ENCODE measurements at regions not wholly inside any gene's neighbourhood (a gene's known extent, or its start where the extent isn't known, plus 50 kb on each side); places are given as distances from the start of the nearest gene placed in this dataset.
A peak's percentile ranks its signal among the peaks of the same experiment; 100 is the strongest.
"Not testable (repeated sequence)": the region's sequence is repeated elsewhere in the genome, so short reads cannot be mapped to it uniquely, and the experiment has no call there.

DNA sequence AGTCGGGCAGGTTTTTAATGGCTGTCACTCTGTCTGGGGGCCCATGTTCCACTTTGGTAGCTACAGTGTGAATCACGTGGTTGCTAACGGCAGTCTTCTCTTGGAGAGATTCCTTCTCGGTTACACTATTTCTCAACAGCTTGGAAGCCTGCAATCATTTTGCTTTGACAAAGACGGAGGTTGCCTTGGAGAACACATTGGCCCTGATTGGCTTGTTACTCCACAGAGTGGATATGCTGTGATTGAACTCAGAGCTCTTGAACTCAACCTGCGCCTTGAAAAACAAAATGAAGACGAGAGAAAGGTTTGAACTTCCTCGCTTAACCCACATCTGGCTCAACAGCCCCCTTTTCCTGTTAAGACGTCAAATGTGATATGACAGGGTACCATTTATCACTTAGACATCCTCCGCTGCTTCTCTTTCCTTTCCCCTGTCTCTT, 218.9 kb downstream of the MAF start:
- TF ChIP-seq EP300 (IDR thresholded peaks at IDR 0.05): no peak
- Histone ChIP-seq H3K36me3 (no peaks in the 10 kb centered on the region), H3K27ac (no peak overlapping the region), H3K27me3 (no peaks in the 10 kb centered on the region), H3K4me1 (peaks cover 0 to 5% (median 0%) of the 10 kb centered on the region in 4 donors), H3K9me3 (peaks cover 0 to 7% (median 0%) of the 10 kb centered on the region in 4 donors), H3K4me3 (no peak overlapping the region)
- WGBS, 2 donors: 55 to 62% methylated on average over 10 of the region's 10 CpGs
- peak in 1 of 2 donors; percentile 25 for DNase-seq (ENCODE audit: low spot score in 2 of 2)

DNA sequence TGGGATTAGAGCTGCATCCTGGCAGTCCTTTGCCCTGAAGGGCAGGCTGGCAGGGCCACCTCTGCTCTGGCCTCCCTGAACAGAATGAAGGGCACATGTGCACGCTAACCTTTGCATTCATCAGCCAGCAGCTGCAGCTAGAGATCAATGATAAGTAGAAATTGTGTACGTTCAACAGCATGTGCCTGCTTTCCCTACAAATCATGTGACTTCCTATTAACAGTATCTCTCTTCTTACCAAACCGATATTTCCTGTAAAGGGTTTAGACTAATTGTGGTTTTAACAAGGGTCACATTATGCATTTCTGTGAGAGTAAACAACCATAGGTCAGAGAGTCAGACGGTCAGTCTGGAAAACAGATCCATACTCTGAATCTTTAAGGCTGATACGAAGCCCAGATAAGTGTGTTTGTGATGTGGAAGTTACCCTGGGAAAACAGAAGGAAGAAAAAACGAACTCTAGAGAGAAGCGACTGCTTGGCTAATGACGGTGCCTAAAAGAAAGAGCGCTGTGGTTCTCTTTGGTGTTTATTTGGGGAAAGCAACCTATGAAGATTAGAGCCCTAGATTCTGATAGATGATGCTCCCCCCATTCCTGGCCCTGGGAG, 219.4 kb downstream of the MAF start:
- no peak for TF ChIP-seq EP300 (IDR thresholded peaks at IDR 0.05)
- H3K36me3 ChIP-seq: no peaks in the 10 kb centered on the region
- peaks cover 0 to 5% (median 0%) of the 10 kb centered on the region in 4 donors for H3K4me1 ChIP-seq
- H3K4me3 ChIP-seq: no peak overlapping the region
- H3K27me3 ChIP-seq: no peaks in the 10 kb centered on the region
- WGBS, 2 donors: 32 to 34% methylated on average over 9 of the region's 9 CpGs
- H3K9me3 ChIP-seq: peaks cover 0 to 7% (median 0%) of the 10 kb centered on the region in 4 donors
- DNase-seq (ENCODE audit: low spot score in 2 of 2): no peak
- H3K27ac ChIP-seq: no peak overlapping the region

GRCh38 chr16:79379095-79379494, 221.4 kb downstream of the MAF start:
- H3K4me1 ChIP-seq: peaks cover 0 to 5% (median 0%) of the 10 kb centered on the region in 4 donors
- WGBS, 2 donors: 83 to 96% methylated on average over 3 of the region's 3 CpGs
- no peak overlapping the region for H3K4me3 ChIP-seq
- no peak for DNase-seq (ENCODE audit: low spot score in 2 of 2)
- TF ChIP-seq POLR2A (IDR thresholded peaks at IDR 0.05) (no peak), CTCF (IDR thresholded peaks at IDR 0.05) (no peak), EP300 (IDR thresholded peaks at IDR 0.05) (no peak)
- no peak overlapping the region for H3K27ac ChIP-seq
- peaks cover 0 to 7% (median 0%) of the 10 kb centered on the region in 4 donors for H3K9me3 ChIP-seq
- no peaks in the 10 kb centered on the region for H3K36me3 ChIP-seq
- H3K27me3 ChIP-seq: no peaks in the 10 kb centered on the region

GRCh38 chr16:79377082-79377481, 223.5 kb downstream of the MAF start:
- 92 to 95% methylated on average over 3 of the region's 5 CpGs for WGBS, 2 donors
- H3K4me3 ChIP-seq; DNase-seq (ENCODE audit: low spot score in 2 of 2); H3K27ac ChIP-seq; H3K36me3 ChIP-seq; H3K9me3 ChIP-seq; H3K4me1 ChIP-seq; H3K27me3 ChIP-seq: not testable (repeated sequence)

- Histone ChIP-seq H3K27ac (no peak overlapping the region), H3K4me1 (no peaks in the 10 kb centered on the region), H3K4me3 (no peak overlapping the region), H3K27me3 (no peaks in the 10 kb centered on the region), H3K36me3 (no peaks in the 10 kb centered on the region), H3K9me3 (peaks cover 0 to 19% (median 0%) of the 10 kb centered on the region in 4 donors)
- no peak for DNase-seq (ENCODE audit: low spot score in 2 of 2)
- TF ChIP-seq POLR2A (IDR thresholded peaks at IDR 0.05) (no peak), CTCF (IDR thresholded peaks at IDR 0.05) (no peak), EP300 (IDR thresholded peaks at IDR 0.05) (no peak)
These were observed 225.2 kb downstream of the MAF start for GRCh38 chr16:79375351-79375750.

DNA sequence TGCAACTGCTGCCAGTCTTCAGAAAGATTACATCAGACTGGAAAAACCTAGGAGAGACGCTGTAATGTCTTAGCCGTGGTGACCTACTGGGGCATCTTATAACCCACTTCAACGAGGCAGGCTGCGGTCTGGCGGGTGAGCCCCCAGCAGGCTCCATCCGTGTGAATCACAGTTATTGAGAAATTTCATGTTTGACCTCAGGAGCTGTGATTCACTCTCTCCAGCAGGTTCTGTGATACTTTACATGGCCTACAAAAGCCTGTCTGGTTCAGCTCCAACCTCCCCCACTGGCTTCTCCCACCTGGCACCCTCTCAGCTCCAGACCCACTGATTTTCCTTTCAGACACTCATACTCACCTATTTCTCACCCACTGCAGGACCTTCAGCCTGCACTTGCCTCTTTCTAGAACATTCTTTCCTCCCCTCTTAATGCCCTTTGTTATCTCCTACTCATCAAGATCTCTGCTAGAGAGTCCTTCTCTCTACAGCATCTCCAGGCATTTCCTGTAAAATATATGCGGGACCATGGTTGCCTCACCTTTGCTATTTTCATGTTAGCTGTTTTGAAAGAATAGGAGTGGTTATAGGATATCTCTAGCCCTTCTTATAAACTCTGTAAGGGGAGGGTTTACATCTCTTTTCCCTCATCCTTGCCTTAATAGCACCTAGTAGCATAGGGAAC, 227.9 kb downstream of the MAF start:
- DNase-seq (ENCODE audit: low spot score in 2 of 2): peak in 1 of 2 donors; percentile 8
- H3K27ac ChIP-seq: no peak overlapping the region
- H3K27me3 ChIP-seq: no peaks in the 10 kb centered on the region
- no peak overlapping the region for H3K4me3 ChIP-seq
- H3K9me3 ChIP-seq: peaks cover 0 to 15% (median 0%) of the 10 kb centered on the region in 4 donors
- 65 to 70% methylated on average over 7 of the region's 7 CpGs for WGBS, 2 donors
- TF ChIP-seq EP300 (IDR thresholded peaks at IDR 0.05) (no peak), CTCF (IDR thresholded peaks at IDR 0.05) (no peak), POLR2A (IDR thresholded peaks at IDR 0.05) (no peak)
- no peaks in the 10 kb centered on the region for H3K4me1 ChIP-seq
- H3K36me3 ChIP-seq: no peaks in the 10 kb centered on the region

All from tibial nerve (tissue), 4 donors.